HG02840 (cell line): ENCODE measurements at regions not wholly inside any gene's neighbourhood (a gene's known extent, or its start where the extent isn't known, plus 50 kb on each side); places are given as distances from the start of the nearest gene placed in this dataset.
"Not testable (repeated sequence)": the region's sequence is repeated elsewhere in the genome, so short reads cannot be mapped to it uniquely, and the experiment has no call there.

ENCODE experiments used
- ATAC-seq: cut with Tn5 transposase; IDR thresholded peaks from one replicate; pipeline ENCODE4 v1.9.1; 2021; ENCODE audit warnings: mild to moderate bottlenecking, moderate library complexity, moderate number of reproducible peaks; ENCODE audit not compliant: unreplicated experiment, low FRiP score

- ATAC-seq: no peak
These were observed 593.8 kb upstream of the SLIT2 start for GRCh38 chr4:19657856-19658255.

GRCh38 chr4:19655666-19656065 lies 596.0 kb upstream of the SLIT2 start:
- no peak for ATAC-seq

DNA sequence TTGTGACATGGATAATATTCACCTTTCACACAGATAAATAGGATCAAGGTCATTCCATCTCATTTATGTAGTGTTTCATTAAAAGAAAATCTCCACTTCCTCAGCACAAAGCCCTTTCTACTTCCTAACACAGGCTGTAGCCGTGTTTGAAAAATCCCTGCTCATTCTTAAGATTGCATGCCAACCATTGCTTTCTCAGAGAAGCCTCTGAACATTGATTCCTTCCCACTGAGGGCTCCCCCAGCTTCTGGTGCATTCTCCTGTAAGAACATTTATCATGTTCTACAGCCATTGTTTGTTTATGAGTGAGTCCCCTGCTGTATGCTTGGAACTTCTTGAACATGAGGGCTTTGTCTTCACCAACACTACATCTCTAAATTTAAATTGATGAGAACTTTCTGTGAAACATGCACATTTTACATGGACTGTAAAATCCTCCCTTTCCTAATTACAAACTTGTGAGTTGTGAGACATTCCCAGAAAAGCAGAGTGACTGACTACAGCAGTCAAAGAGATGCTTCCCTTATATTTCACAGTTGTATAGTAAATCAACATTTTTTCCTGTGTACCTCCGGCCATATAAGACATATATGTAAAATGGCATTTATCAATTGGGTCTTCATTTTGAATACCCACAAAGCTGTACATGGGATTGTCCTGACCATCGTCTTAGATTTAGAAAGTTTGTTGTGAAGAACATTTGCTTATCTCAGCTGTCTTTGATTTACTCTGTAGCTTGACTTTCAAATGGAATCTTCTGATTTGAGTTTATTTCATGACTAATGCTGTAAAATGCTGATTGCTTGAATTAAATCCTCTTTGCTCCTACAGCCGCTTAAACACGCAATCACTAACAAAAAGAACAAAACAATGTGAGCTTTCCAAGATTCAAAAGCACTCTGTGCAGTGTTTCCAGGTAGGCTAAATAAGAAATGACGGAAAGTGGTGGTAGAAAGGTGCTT lies 600.5 kb upstream of the SLIT2 start:
- no peak for ATAC-seq

GRCh38 chr4:19645589-19645988 lies 606.1 kb upstream of the SLIT2 start:
- ATAC-seq: no peak

GRCh38 chr4:19636451-19636850 lies 615.3 kb upstream of the SLIT2 start:
- no peak for ATAC-seq

DNA sequence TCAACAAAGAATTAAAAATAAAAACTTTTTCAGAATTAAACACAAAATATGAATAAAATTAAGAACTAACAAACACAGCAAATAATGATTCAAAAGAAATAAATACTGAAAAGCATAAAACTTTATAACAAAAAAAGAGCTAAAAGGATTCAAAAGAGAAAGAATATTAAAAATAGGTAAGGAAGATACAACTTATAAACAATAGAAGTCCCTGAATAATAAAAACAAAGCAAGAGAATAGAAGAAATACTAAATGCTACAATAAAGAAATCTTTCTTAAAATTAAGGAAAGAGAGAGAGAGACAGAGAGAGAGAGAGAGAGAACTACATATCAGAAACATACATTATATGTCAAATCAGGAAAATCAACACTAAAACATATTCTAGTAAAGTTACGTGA lies 619.9 kb upstream of the SLIT2 start:
- no peak for ATAC-seq

- no peak for ATAC-seq
These were observed 627.8 kb upstream of the SLIT2 start for GRCh38 chr4:19623866-19624265.

DNA sequence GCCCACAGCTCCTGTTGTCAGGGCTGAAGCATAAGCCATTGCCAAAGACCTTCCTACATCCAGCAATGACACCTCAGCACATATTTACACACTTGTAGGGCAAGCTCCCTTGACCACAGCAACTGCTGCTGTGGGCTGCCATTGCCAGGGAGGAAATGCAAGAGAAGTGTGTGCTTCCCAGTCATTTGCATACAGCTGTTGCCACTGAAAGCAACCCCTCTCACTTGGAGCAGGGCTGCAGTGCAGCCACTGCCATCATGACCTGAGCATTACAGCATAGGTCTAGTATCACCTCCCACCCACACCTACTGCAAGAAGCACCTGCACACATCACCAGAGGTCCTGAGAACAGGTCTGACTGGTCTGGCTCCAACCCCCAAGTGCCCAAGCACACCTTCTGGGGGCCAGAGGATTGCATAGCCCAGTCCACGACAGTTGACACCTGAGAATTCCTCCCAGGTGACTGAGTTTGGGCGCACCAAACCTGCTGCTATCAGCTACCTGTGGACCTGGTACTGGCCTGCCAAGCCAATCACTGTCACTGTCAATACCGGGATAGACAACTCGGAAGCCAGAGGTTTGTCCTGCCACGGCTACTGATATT lies 636.5 kb upstream of the SLIT2 start:
- no peak for ATAC-seq

DNA sequence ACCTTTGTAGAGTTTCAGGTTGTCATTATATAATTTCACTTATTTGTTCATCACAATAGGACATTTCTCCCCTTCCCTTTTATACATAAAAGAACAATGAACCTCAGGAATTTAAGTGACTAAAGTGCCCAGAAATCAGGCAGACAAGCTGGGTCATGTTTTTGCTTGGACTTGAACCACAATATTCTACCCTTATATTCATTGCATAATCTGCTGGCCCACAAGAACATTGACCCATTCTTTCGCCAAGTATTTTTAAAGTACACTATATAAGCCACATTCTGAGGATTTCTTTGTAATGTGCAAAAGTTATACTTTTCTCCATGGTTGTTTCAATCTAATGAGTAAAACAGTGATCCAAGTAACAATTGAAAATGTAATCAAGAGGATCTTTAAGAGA lies 637.5 kb upstream of the SLIT2 start:
- no peak for ATAC-seq

DNA sequence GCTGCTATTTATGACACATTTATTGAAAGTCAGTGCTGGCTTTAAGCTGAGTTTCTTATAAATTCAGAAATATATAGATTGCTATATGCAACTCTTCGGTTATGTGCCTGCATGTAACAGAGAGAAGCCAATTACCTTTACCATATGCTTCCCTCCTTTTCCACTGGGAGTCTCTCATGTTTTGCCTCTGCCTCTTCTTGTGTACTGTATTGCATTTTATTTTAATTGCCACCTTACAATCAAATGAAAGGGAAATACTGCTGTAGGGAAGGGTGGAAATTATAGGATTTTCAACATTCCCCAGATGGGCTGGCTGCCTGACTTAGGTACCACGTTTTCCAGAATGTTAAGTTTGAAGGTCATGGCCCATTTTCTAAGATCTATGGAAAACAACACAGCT lies 655.4 kb upstream of the SLIT2 start:
- ATAC-seq: no peak

DNA sequence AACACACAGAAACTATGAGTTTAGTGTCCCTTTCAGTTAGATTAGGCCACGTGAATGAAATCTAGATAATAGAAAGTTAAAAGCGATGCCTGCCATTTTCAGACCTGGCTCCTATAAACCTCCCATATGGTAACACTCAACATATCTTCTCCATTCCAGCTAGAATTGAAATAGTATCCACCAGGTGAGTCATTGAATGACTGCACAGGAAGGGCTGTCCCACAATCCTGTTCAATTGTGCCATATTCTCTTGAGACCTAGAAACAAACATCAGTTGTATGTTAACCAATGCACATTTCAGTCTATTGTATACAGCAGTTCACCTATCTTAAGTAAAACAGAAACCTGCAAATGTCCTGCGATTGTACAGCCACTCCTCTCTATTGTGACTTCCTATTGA lies 659.3 kb upstream of the SLIT2 start:
- no peak for ATAC-seq

DNA sequence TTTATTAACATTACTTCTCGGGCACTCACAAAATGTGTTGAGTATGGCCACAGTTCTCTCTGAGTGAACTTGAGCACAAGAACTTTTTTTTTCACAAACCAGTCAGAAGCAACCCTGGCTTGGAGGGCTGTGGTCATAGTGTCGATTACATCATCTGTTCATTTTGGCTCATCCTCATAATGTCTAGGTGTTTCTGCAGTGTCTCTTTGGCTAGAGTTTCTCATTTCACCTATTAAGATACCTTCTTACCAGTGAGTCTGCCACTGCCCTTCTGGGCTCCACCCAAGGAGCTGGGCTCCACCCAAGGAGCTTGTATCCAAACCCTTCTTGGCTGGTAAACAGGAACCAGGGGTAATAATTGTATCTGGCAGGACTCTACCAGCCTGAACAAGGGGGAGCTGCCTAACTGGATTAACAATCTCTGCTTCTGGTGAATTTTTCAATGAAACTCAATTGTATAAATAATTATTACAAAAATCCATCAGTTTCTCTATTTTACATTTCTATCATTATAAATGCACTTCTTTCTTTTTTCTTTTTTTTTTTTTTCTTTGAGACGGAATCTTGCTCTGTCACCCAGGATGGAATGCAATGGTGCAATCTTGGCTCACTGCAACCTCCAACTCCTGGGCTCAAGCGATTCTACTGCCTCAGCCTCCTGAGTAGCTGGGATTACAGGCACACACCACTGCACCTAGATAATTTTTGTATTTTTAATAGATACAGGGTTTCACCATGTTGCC lies 667.7 kb upstream of the SLIT2 start:
- ATAC-seq: no peak

DNA sequence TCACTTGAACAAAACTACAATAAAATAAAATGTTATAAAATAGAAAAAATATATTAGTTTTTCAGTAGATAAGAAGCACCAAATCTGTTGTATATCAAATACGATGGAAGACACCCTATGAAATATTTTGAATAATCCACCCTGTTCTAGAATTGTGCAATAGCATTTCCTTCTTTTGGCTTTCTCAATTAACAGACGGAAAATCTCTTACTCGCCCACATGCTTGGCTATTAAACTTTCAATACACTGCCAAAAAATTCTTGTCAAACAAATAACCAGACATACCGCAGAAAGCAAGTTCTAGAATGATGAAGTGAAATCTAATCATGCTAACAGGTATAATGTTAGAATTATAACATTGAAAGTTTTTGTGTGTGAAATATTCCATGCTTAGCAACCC lies 671.6 kb upstream of the SLIT2 start:
- ATAC-seq: no peak

DNA sequence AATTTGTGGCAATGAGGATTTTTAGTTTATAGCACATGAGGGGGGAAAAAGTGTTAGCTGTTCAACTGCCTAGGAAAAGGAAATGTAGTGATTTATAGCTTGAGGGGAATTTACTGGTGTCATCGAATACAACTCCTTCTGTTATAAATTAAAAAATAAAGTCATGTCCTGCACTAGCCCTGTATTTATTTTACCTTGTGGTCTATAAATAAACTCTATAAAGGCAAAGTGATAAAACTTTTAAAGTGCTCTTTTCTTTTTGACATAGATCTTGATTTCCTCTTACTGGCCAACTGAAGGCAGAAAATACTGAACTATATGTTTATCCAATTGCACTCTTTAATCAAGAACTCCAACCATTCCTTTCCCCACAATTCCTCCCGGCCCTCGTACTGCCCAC lies 672.1 kb upstream of the SLIT2 start:
- ATAC-seq: no peak

DNA sequence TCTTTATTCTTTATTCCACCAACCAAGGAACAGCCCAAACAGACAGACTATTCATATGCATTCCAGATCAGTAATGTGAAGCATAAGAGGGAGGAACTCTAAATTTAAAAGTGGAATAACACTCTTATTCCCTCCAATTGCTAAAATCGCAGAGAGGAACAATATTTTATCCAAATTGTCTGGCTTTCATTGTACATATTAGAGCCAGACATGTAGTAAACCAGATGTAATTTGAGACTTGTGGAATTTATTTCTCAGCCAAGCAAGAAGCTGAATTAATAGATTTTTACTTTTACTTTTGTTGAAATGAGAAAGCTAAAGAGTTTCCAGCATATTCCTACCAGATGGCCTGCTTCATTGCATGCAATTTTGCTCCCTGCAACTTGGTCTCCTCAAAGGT lies 674.6 kb upstream of the SLIT2 start:
- no peak for ATAC-seq

GRCh38 chr4:19575924-19576323 lies 675.8 kb upstream of the SLIT2 start:
- ATAC-seq: no peak

DNA sequence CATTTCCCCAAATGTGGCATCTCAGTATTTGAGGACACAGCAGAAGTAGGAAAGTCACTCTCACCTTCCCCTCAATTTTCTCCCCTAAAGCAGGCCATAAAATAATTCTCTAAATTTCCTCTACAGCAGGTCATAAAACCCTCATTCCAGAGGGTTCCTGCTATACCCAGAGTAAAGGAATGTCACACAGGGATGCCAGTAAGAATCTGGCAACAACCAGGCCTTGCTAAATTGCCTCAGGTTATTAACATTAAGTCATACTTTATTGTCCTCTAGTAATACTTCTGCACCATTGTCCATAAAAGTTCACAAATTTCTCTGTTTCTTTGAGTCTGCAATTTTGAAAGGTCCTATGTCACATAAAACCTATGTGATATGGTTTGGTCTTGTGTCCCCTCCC lies 685.7 kb upstream of the SLIT2 start:
- no peak for ATAC-seq

DNA sequence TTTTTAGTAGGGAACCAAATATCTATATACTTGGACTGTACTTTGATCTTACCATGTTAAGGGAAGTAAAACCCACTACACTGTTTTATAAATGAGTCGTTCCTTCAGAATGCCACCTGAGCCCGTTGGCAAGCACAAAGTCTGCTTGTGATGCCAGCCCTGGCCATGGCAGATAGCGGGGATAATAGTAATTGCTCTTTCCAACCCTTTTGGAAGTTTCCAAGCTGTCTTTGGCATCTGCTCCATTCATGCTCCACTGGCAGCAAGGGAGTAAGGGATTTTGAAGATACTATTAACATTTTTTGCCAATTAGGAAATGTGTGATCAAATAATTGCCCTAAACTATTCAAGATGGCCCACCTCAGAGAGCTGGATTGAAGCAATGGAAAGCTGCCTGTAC lies 689.2 kb upstream of the SLIT2 start:
- ATAC-seq: no peak

GRCh38 chr4:19557161-19557560 lies 694.5 kb upstream of the SLIT2 start:
- no peak for ATAC-seq

- not testable (repeated sequence) for ATAC-seq
These were observed 695.4 kb upstream of the SLIT2 start for GRCh38 chr4:19556276-19556675.

DNA sequence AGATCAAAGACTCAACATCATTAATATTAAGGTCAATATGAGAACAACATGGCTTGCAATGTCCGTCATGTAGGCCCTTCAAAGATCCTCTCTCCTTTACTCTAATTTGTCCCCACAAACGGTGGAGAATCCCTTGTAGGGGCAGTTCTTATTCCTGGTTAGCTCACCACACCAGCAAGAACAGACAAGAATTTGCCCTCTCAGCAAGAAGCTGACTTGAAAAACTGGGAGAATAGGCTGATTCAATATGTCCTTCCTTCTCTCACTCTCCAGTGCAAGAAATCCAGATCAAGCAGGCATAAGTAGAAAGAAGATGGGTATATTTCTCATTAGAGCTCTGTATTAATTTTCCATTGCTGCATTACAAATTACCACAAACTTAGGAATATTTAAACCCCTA lies 704.2 kb upstream of the SLIT2 start:
- ATAC-seq: no peak
